DND-41 (cell line): ENCODE measurements at regions not wholly inside any gene's neighbourhood (a gene's known extent, or its start where the extent isn't known, plus 50 kb on each side); places are given as distances from the start of the nearest gene placed in this dataset.

ENCODE experiments used
- EZH2 ChIP-seq: IDR thresholded peaks from 3 replicates; pipeline ENCODE4 v1.6.1; 2012; ENCODE audit warnings: borderline replicate concordance, low read depth, mild to moderate bottlenecking, moderate library complexity, low read length, inconsistent platforms; ENCODE audit not compliant: severe bottlenecking
- TF ChIP-seq, protein P1 (sequence below): IDR thresholded peaks from 2 replicates; pipeline ENCODE4 v1.5.1; 2012; ENCODE audit warnings: borderline replicate concordance, low read length, moderate library complexity, mild to moderate bottlenecking; ENCODE audit not compliant: poor library complexity, severe bottlenecking; ENCODE audit errors: extremely low read depth

GRCh38 chr2:171253279-171253678 is 92.6 kb upstream of the TLK1 start:
- TF ChIP-seq, protein P1, sequence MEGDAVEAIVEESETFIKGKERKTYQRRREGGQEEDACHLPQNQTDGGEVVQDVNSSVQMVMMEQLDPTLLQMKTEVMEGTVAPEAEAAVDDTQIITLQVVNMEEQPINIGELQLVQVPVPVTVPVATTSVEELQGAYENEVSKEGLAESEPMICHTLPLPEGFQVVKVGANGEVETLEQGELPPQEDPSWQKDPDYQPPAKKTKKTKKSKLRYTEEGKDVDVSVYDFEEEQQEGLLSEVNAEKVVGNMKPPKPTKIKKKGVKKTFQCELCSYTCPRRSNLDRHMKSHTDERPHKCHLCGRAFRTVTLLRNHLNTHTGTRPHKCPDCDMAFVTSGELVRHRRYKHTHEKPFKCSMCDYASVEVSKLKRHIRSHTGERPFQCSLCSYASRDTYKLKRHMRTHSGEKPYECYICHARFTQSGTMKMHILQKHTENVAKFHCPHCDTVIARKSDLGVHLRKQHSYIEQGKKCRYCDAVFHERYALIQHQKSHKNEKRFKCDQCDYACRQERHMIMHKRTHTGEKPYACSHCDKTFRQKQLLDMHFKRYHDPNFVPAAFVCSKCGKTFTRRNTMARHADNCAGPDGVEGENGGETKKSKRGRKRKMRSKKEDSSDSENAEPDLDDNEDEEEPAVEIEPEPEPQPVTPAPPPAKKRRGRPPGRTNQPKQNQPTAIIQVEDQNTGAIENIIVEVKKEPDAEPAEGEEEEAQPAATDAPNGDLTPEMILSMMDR: no peak
- no peak for TF ChIP-seq EZH2
